H1 (cell line): ENCODE measurements at regions not wholly inside any gene's neighbourhood (a gene's known extent, or its start where the extent isn't known, plus 50 kb on each side); places are given as distances from the start of the nearest gene placed in this dataset.

ENCODE experiments used
- CBX5 ChIP-seq: fragments of 300-800, 300-1000 bp; sonication (generic); IDR thresholded peaks from 2 replicates; pipeline ENCODE4 v1.7.1; 2016; ENCODE audit warnings: antibody characterized with exemption, low read length, low read depth
- CHD2 ChIP-seq: IDR thresholded peaks from 2 replicates; pipeline ENCODE4 v1.6.1; 2012; ENCODE audit warnings: low read length, improper control_type of control experiment
- HDAC6 ChIP-seq: IDR thresholded peaks from one replicate; pipeline ENCODE4 v1.7.1; 2012; ENCODE audit warnings: low read depth, mild to moderate bottlenecking, inconsistent platforms, low read length, moderate library complexity
- RAD21 ChIP-seq, 2 experiments: IDR thresholded peaks in 1 of 2; conservative IDR thresholded peaks in 1 of 2; 2 replicates each; pipeline ENCODE4 v1.6.1; 2011; ENCODE audit warnings: low read depth in 2 of 2, low read length in 2 of 2, improper control_type of control experiment in 1 of 2, inconsistent platforms in 1 of 2, mild to moderate bottlenecking in 1 of 2, moderate library complexity in 1 of 2

DNA sequence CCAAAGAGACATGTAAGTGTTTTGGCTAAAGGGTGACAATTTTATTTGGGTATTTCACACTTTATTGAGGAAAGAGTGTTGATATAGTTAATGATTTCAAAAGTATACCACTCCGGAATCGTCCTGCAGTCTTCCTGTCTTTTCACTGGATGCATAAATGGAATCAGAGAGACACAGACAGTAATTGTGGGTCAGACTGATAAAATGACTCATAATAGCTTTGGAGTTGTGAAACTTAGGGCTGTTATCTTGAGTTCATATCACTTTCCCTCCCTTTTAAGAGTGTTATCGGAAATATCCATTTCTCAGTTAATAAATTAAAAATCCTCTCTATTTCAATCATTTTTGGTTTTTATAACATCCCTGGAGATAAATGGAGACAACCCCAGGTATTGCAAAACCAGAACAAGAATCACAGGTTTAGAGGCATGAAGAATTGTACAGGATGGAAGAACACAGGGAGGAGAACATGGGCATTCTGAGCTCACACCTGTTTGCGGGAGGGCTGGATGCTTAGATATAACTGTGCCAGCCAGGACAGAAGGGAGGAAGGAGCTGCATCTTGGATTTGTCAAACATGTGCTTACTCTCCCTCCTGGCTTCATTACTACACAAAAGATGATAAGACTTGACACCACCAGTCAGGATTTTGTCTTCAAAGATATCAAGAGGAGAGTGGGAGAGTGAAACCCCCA lies 185.4 kb downstream of the LMO4 start (continued):
- TF ChIP-seq RAD21 (IDR thresholded peaks at IDR 0.05 in 1 of 2, conservative IDR thresholded peaks at IDR 0.05 in 1 of 2; ENCODE audit: low read depth in 2 of 2, low read length in 2 of 2) (no peak), HDAC6 (no peak), CBX5 (no peak), CHD2 (no peak)
- TF ChIP-seq, all 59 proteins: peak for 0
